HK-2 (cell line): ENCODE measurements at regions not wholly inside any gene's neighbourhood (a gene's known extent, or its start where the extent isn't known, plus 50 kb on each side); places are given as distances from the start of the nearest gene placed in this dataset.
"Not testable (repeated sequence)": the region's sequence is repeated elsewhere in the genome, so short reads cannot be mapped to it uniquely, and the experiment has no call there.

ENCODE experiments used
- DNase-seq: peaks from one replicate; pipeline ENCODE4 v3.0.0-alpha.2; 2018; ENCODE audit not compliant: unreplicated experiment

GRCh38 chrX:42290608-42291007, 367.3 kb upstream of the CASK start:
- DNase-seq: no peak

GRCh38 chrX:42289492-42290385, 366.4 kb upstream of the CASK start:
- DNase-seq: no peak

- not testable (repeated sequence) for DNase-seq
Observed at GRCh38 chrX:42285681-42286080, 362.3 kb upstream of the CASK start.

GRCh38 chrX:42276982-42277690, 353.8 kb upstream of the CASK start:
- no peak for DNase-seq

- DNase-seq: no peak
Observed at GRCh38 chrX:42274151-42274550, 350.8 kb upstream of the CASK start.

- no peak for DNase-seq
Observed at GRCh38 chrX:42273387-42273786, 350.0 kb upstream of the CASK start.

- no peak for DNase-seq
Observed at GRCh38 chrX:42269186-42269585, 345.8 kb upstream of the CASK start.

GRCh38 chrX:42260854-42261253, 337.5 kb upstream of the CASK start:
- no peak for DNase-seq

- no peak for DNase-seq
Observed at GRCh38 chrX:42248226-42248625, 324.9 kb upstream of the CASK start.

- no peak for DNase-seq
Observed at GRCh38 chrX:42247241-42247640, 323.9 kb upstream of the CASK start.

- DNase-seq: no peak
Observed at GRCh38 chrX:42246814-42247213, 323.5 kb upstream of the CASK start.

- DNase-seq: no peak
Observed at GRCh38 chrX:42242004-42242403, 318.6 kb upstream of the CASK start.

GRCh38 chrX:42241421-42241820, 318.1 kb upstream of the CASK start:
- DNase-seq: peak; percentile 17

- no peak for DNase-seq
Observed at GRCh38 chrX:42237956-42238355, 314.6 kb upstream of the CASK start.

GRCh38 chrX:42229533-42229932, 306.2 kb upstream of the CASK start:
- DNase-seq: no peak

GRCh38 chrX:42220666-42221065, 297.3 kb upstream of the CASK start:
- DNase-seq: no peak

- no peak for DNase-seq
Observed at GRCh38 chrX:42220083-42220482, 296.7 kb upstream of the CASK start.

GRCh38 chrX:42219231-42219630, 295.9 kb upstream of the CASK start:
- DNase-seq: no peak

GRCh38 chrX:42195506-42195905, 272.2 kb upstream of the CASK start:
- DNase-seq: no peak

GRCh38 chrX:42189576-42189975, 266.2 kb upstream of the CASK start:
- DNase-seq: no peak

GRCh38 chrX:42188730-42189129, 265.4 kb upstream of the CASK start:
- no peak for DNase-seq

- DNase-seq: no peak
Observed at GRCh38 chrX:42176789-42177188, 253.4 kb upstream of the CASK start.

GRCh38 chrX:42175843-42176242, 252.5 kb upstream of the CASK start:
- no peak for DNase-seq
